H4 (cell line): ENCODE measurements at regions not wholly inside any gene's neighbourhood (a gene's known extent, or its start where the extent isn't known, plus 50 kb on each side); places are given as distances from the start of the nearest gene placed in this dataset.
"Not testable (repeated sequence)": the region's sequence is repeated elsewhere in the genome, so short reads cannot be mapped to it uniquely, and the experiment has no call there.

Source experiments
- DNase-seq: peaks from one replicate; pipeline ENCODE4 v3.0.0-alpha.2; 2015; ENCODE audit warnings: low spot score

DNA sequence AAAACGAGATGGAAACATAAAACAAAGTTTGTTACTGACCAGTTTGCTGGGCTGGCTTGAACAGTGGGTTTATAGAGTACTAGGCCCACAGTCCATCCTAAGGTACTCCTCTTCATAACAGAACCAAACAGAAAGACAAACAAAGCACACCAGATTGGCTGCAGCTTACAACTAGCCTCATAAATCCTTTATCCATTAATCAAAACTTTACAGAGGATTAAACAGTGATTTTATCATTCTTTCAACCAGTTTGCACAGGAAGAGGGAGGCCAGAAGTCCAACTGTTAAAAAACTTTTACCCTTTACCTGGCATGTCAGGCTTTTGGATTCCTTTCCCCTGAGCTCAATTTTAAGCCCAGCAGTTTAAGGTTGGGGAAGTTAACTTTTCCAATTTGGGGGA, 1467.6 kb downstream of the MAT2B start:
- no peak for DNase-seq

DNA sequence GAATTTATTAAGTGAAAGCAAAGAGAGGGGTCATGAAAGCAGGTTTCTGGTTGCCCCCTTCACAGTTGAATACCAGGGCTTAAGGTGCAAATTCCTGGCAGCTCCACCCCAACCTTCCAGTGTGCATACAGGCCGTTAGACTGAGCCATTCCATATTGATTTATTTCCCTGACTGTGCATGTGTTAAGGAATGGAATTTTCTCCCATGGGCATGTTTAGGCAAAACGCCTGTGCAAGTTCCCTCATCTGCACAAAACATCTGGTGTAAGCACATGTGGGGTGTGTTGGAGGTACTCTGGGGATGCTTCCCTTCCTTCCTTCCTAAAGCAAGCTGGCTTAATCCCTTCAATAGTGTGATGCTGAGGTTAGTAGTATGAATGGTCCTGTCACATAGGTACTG, 1470.6 kb downstream of the MAT2B start:
- no peak for DNase-seq

DNA sequence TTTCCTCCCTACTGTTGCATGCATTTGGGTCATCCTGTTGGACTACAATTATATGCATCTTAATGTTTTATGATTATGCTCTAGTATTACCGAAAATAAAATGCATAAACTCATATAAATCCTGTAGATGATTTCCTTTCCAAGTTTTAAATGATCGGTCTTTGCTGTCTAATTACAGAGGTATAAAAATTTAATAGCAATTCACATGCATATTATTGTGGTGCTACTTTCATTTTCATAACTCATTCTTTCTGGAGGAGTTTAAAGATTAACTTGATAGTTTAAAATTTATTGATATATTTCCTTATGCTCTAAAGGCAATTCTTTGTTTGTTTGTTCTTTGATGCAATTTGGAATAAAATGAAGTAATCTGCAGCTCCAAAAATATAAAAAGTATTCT, 1475.1 kb downstream of the MAT2B start:
- no peak for DNase-seq

DNA sequence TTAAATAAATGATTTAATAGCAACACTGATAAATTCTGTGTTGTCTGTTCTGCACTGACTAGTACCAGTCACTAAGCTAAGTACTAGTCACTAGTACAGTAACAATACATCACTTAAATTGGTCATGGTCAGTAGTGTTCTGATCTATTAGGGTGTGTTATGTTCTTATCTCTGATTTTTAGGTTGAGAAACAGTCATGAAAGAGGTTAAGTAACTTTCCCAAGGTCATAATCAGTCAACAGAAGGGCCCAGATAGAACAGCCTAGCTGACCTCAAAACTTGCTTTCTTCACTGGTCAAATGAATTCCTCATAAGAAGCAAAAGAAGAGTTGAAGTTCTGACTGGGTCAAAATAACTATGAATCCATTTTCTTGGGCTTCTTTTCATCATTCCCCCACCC, 1492.7 kb downstream of the MAT2B start:
- no peak for DNase-seq

DNA sequence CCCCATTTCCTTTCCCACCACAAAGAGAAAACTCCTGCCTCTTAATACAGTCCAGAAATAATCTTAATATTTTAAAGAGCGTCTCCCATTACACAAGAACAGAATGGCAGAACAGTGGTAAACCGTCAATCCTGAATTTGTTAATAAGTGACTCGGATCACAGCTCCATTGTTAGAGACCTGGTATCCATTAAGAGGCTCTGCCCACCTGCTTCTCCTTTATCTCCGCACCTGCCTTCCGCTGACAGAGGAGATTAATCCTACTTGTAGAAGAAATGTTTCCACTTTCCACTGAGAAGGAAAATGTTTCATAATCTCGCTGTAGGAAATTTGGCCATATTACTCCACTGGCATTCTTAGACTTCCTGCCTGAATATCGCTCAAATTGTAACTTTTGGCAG, 1493.2 kb downstream of the MAT2B start:
- DNase-seq, result no peak

DNA sequence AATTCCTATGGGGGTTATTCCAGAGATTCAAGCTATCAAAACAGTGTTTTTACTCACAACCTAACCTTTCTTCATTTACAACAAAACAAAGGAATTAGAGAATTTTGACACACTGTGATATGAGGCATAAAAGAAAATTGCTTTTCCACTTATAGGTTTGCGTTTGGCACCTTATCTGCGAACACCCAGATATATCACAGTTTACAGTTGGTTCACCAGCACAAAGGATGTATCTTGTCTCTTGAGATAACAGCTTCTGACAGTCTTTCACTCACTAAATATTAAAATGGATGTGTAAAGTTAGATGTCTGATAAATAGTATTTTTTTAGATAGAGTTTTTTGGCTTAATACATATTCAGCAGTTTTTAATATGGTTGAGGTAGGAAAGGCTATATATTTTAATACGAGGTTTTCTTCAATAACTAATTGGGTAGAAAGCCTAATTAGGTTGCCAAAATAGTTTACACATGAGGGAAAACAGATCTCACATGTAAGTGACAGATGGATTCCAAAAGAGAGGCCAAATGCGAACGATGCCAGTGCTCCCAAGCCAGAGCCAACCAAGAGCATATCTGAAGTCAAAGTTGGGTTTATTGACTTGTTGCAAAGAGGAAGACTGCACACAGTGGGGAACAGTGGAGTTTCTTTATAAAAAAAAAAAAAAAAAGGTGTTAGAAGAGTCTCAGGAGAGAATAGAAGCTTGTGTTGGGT, 1495.2 kb downstream of the MAT2B start:
- DNase-seq, result no peak

DNA sequence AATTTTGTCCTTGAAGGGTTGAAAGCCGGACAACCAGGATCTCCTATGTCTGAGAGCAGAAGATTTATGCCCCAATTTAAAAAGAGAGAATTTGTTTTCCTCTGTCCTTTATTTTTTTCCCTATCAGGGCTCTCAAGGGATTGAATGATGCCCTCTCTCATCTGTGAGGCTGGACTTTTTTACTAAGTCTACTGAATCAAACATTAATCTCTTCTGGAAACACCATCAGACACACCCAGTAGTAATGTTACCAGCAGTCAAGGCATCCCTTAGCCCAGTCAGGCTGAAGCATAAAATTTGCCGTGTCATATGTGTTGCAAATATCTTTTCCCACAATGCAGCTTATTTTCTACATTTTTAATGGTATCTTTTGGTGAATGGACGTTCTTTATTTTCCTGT, 1497.9 kb downstream of the MAT2B start:
- no peak for DNase-seq

DNA sequence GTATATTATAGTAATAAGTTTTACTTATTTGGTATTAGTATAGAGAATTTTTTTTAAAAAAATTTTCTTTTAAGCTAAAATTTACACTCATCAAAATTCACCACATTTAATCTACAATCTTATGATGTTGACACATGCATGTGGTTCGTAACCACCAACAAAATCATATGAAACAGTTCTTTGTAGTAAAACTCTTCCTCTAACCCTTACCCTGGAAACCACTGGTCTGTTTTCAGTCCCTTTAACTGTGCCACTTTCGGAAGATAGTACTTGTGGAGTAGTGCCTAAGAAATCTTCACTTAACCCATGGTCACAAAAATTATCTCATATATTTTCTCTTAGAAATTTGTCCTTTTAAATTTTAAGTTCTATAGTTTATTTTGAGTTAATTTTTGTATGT, 1498.8 kb downstream of the MAT2B start:
- DNase-seq, result no peak

DNA sequence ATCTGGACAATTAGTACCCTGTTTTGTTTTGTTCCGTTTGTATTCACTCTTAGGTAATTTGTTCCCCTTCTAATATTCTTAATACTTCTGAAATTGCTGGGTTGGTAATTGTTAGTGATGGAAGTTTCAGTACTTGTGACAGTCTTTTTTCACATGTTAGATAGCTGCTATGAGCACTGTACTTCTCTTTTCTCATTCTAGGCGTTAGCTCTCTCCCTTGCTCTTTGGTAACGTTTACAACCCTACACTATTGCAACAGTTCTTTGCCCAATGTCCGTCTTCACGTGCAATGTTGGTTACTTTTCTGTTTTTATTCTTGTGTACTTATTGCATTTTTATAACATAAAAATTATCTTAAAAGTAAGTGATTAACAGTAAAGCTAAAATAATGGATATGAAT, 1509.0 kb downstream of the MAT2B start:
- DNase-seq, result no peak

DNA sequence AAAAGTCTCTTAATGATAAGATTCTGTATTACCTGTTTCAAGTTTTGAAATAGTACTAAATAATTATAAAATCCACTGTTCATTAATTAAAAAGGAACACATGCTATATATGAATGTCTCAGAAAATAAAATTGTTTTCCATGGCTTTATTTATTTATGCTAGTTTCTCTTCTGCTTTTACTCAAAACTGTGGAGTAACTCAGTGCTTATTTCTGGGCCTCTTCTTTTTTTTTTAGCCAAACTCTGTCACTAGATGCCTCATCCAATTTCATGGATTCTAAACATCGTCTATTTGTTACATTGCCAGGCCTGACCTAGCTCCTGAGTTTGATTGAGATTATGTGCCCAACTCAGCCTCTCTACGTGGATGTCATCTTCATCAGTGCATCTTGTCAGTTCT, 1509.7 kb downstream of the MAT2B start:
- no peak for DNase-seq

DNA sequence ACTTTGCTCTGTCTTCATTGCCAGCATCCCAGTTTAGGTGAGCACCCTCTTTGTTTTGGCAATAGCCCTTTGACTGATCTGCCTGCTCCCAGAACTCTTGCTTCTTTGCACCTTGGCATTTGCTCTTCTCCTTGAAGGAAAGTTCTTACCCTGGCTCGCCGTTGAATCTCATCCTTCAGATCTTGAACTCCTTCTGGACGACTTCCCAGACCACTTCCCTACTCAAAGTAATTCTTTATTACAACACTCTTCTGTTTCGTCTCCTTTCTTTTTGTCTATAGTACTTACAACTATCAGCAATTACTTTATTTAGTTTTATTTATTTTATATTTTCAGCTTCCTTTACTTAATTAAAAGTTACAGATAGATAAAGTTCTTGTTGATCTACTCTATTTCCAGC, 1510.1 kb downstream of the MAT2B start:
- DNase-seq, result no peak

DNA sequence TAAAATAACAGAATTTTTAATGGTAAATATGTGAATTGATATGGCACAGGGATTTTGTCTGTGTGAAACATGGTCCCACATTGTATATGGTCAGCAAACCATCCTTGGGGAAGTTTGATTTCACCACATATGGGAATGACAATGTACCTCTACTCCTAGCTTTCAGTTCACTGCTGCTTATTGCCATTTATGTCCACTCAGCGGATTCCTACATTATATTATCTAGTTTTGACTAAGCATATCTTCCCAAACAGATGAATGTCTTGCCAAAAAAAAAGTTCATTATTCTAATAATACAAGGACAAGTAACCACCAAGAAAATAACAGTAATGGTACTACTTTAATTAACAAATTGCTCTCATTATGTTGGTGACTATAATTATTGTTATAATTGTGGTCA, 1521.6 kb downstream of the MAT2B start:
- no peak for DNase-seq

DNA sequence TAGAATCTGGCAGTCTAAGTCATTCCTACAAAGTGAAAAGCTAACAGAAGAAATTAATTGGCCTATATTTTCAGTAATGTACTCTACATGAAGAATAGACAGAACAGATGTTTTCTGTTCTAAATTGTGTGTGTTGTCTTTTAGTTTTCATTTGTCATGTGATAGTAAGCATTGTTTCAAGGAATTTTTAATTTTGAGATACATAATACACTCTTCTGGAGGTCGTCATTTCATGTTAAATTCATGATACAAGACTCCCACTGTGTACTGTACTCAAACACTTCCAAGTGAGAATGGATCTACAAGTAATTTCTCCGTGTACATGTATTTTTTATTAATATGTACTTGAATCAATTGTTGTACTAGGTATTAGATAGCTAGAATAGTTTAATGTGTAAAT, 1522.9 kb downstream of the MAT2B start:
- DNase-seq, result no peak

DNA sequence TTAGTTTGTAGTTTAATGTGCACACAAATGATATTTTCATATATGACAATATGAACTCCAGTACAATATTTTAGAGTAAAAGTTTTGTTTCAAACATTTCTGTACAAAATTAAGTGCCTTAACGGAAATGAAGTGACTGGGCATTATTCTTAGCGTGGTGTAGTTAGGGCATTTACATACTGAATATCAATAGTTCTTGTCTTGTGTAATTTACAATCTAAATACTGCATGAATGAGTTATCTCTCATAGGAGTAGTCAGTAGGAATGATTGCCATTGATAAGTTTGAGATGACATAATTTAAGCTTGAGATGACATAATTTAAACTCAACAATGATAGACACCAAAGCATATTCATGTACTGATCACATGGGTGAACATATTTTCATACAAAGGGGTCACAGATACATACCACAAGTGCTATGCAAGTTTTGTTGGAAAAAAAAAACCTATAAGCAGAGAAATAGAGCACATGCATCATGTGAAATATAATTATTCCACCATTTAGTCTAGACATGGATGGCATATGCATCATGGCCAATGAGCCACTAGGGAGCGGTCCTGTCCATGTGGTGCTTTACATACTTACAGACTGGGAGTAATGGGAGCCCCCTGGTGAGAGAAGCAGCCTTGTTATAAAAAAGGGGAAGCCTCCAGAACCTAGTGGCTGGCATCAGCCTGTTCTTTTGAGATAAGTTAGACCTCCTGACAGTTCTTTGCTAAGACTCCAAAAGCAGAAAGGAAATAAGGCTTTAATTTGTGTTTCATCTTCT, 1523.9 kb downstream of the MAT2B start:
- DNase-seq, result peak; percentile 76

DNA sequence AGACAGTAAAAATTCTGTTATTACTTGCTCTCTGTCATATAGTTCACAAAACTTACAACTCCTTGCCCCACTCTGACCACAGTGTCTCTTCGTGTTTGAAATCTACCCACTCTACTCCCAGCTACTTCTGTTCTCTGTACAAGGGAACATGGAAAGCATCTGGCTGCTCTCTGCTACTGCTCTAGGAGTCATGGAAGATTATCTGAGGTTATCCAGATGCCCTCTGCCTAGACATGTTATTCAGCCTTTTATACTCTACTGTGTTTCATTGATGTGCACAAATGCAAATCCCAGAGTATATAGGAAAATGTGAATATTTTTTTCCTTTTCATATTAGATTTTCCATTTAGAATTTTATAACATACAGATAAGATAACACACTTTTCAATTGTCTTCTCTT, 1525.6 kb downstream of the MAT2B start:
- DNase-seq, result no peak

DNA sequence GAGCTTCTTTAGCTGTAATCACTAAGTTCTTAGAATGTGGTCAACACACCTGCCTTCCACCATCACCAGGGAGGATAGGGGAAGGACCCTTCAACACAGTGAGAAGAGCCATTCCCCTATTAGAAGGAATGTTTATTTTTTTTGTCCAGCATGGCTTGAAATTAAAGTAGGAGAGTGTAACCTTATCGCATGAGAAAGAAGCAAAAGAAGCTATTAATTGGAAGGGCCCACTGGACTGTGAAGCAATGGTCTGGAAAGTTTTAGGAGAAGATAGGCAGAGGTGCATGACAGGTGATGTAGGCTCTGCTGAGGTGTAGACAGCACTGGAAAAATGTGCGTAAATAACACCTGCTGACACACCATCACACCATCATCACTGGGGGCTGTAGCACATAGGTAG, 1526.0 kb downstream of the MAT2B start:
- no peak for DNase-seq

DNA sequence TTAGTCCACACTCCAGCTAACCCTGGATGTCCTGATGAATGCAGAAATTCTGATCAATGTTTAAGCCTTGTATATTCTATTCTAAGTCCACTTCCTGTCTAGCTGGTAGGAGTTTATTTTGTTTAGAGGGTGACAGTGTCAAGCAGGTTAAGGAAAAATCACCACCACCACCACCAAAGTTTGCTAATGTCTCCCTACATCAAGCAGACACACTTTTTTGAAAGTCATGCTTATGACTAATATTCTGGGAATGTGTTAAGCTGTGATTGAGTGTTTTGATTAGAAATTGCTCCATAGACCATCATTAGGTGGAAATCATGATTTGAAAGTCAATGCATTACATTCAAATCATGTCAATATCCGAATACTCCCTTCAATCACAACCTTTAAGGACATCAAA, 1530.1 kb downstream of the MAT2B start:
- DNase-seq, result no peak

DNA sequence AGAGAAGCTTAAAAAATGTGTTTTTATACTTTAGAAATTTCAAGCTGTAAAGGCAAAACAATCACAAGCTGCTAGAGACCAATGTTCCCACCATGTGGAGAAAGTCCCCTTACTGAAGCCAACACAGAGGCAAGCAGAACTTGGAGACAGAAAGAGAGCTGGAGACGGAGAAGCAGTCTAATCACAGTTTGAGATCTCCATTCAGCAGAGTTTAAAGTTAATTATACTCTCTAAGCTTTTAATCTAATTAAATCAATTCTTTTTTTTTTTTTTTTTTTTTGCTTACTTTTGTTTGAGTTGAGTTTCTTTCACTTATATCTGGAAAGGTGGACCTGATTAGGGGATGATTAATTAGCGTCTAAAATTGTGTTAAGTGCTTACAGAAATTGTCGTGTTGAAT, 1534.3 kb downstream of the MAT2B start:
- no peak for DNase-seq

DNA sequence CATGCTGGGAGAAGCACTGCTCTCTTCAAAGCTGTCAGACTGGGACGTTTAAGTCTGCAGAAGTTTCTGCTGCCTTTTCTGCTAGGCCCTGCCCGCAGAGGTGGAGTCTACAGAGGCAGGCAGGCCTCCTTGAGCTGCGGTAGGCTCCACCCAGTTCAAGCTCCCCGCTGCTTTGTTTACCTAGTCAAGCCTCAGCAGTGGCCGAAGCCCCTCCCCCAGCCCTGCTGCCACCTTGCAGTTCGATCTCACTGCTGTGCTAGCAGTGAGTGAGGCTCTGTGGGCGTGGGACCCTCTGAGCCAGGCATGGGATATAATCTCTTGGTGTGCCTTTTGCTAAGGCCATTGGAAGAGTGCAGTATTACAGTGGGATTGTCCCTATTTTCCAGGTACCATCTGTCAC, 1540.5 kb downstream of the MAT2B start:
- not testable (repeated sequence) for DNase-seq

DNA sequence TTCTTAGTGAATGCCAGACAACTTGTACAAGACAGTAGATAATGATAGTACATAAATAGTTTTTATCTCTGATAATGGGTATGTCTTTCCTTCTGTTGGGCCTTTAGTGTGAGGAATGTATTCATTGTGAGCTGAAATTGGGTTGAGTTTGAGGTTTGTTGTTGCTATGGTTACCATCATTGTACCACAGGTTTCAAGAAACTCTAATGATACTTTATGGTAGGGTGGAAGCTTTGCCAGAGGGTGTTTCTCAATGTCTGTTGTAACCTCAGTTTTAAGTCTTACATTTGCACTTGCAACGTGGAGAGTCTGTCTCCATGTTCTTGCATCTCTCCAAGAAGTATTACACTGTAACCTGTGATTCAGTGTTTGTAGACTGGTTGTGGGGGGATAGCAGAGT, 1550.1 kb downstream of the MAT2B start:
- DNase-seq, result no peak

DNA sequence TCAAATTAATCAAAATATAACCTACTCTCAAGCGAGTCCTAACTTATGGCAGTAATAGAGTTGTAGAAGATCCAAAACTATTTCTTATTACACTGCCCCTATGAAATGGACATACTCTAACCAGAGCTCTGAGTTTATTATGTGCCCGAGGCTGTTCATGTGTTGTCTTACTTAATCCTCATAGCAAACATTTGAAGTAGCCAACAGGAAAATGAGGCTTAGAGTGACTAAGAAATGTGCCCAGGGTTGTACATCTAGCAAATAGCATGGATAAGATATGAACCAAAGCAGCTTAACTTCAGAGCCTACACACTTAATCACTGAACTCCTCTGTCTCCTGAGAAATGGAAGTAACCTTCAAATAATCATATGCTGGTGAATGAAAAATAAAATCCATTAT, 1551.7 kb downstream of the MAT2B start:
- DNase-seq, result peak; percentile 12

DNA sequence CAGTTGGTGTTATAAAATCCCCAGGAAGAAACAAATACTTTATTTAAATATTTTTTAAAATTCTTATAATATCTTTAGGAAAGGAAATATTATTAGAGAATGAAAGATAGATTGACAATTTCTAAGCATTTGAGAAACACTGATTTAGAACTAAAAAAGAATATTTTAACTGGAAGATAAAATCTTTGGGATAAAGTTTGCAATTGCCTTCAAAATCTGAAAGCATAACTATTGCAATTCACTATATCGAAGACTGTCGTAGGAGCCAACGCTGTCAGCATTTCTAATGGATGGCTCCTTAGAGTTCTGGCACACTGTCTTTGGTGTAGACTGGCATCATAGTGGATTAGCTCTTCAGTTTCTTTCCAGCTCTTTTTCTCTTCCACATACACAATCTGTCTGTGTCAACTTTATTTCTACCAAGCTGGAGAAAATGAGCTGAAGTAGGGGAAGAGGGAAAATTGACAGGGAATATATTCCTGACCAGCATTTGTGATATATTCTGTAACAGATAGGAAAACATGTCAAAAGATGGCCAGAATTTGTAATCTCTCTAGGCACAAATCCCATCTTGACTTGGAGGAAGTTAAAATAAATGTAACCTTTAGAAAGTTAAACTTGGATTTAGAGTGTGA, 1561.4 kb downstream of the MAT2B start:
- DNase-seq, result no peak

DNA sequence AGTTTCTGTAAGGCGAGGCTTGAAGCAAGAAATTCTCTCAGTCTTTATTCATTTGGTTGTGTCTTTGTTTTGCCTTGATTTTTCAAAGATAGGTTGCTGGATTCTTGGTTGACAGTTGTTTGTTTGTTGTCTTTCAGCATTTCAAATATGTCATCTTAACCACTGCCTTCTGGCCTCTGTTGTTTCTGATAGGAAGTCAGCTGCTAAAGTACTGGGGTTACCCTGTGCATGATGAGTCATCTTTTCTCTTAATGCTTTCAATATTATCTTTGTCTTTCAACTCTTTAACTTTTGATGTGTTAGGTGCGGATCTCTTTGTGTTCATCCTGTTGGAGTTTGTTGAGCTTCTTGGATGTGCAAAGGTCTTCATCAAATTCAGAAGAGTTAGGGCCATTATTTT, 1571.3 kb downstream of the MAT2B start:
- no peak for DNase-seq
